Activated CD8-positive, alpha-beta T cell treated with anti-CD3 and anti-CD28 coated beads for 36 hours (primary cell): ENCODE measurements at regions not wholly inside any gene's neighbourhood (a gene's known extent, or its start where the extent isn't known, plus 50 kb on each side); places are given as distances from the start of the nearest gene placed in this dataset.
A peak's percentile ranks its signal among the peaks of the same experiment; 100 is the strongest.
"Not testable (repeated sequence)": the region's sequence is repeated elsewhere in the genome, so short reads cannot be mapped to it uniquely, and the experiment has no call there.

Source experiments
- ATAC-seq: fragments of 200-7000 bp; cut with Tn5 transposase; one replicate; pipeline ENCODE4 v1.10.0; 2021; ENCODE audit warnings: mild to moderate bottlenecking, moderate library complexity
- CTCF ChIA-PET: fragments of 350-600 bp; sonication (Branson Sonifier 250); formaldehyde crosslinking; loops from one replicate; lab custom pipeline; 2021; ENCODE audit warnings: antibody characterized with exemption; lab: Charles Lee
- POLR2A ChIA-PET: fragments of 350-600 bp; sonication (Branson Sonifier 250); formaldehyde crosslinking; loops from one replicate; lab custom pipeline; 2021; ENCODE audit warnings: antibody characterized with exemption; lab: Charles Lee
- DNase-seq: peaks from one replicate; pipeline ENCODE4 v3.0.0-alpha.2; 2020
- H3K27ac Mint-ChIP-seq: one replicate; pipeline ENCODE4 v1.8.0; 2021; ENCODE audit warnings: mild to moderate bottlenecking, mixed read lengths
- H3K27me3 Mint-ChIP-seq: one replicate; pipeline ENCODE4 v1.8.0; 2021; ENCODE audit warnings: mixed read lengths
- H3K36me3 Mint-ChIP-seq: one replicate; pipeline ENCODE4 v1.8.0; 2021; ENCODE audit warnings: low read depth, mixed read lengths
- H3K4me1 Mint-ChIP-seq: one replicate; pipeline ENCODE4 v1.8.0; 2021; ENCODE audit warnings: low read depth, mixed read lengths
- H3K4me3 Mint-ChIP-seq: one replicate; pipeline ENCODE4 v1.8.0; 2021; ENCODE audit warnings: mild to moderate bottlenecking, moderate library complexity, mixed read lengths
- H3K9me3 Mint-ChIP-seq: one replicate; pipeline ENCODE4 v1.8.0; 2021; ENCODE audit warnings: mixed read lengths
- CTCF ChIP-seq: fragments of 200-600 bp; IDR thresholded peaks from one replicate; pipeline ENCODE4 v1.8.0; 2022; ENCODE audit warnings: antibody characterized with exemption, mild to moderate bottlenecking
- intact Hi-C: fragments of 100-400 bp; cut with micrococcal nuclease; formaldehyde crosslinking; loops from one replicate; pipeline ENCODE4 v1.10.0; 2022

DNA sequence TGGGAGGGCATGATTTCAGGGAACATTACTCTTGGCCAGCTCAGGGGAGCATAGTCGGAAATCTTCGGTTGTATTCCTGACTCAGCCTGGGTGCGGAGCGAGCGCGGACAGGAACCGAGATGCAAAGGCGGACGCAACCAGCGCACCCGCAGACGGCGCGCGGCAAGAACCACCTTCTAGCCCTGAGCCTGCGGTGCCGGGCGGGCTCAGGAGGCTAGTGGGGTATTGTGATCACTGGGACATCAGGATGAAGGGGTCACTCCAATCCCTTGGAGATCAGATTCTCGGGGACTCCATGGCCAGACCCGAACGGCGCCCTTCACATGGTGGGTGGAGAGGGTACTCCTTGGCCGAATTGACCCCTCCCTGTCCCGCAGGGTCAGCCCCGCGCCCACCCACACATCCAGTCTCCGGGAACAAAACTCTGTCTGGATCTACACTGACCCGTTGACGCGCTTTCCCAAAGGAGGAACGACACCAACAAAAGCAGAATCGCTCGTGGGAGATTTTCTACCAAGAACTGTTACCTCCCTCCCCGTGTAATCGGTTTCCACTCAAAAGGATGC, 730.5 kb downstream of the ZWINT start:
- POLR2A ChIA-PET, result no interaction called here
- Mint-ChIP-seq H3K36me3 (peaks cover 1% of the 10 kb centered on the region), H3K4me3 (no peak overlapping the region), H3K9me3 (peaks cover 3% of the 10 kb centered on the region), H3K27me3 (peaks cover 29% of the 10 kb centered on the region), H3K27ac (no peak overlapping the region), H3K4me1 (no peaks in the 10 kb centered on the region)
- intact Hi-C loops, result no loop called here
- ATAC-seq, result no peak
- no peak for TF ChIP-seq CTCF
- CTCF ChIA-PET, result no interaction called here
- DNase-seq, result no peak

GRCh38 chr10:55629793-55630490, 731.1 kb downstream of the ZWINT start:
- ChIA-PET POLR2A (no interaction called here), CTCF (no interaction called here)
- no peak for TF ChIP-seq CTCF
- no peak overlapping the region for H3K4me3 Mint-ChIP-seq
- ATAC-seq, result no peak
- peak; percentile 8 for DNase-seq
- peaks cover 29% of the 10 kb centered on the region for H3K27me3 Mint-ChIP-seq
- no peak overlapping the region for H3K27ac Mint-ChIP-seq
- peaks cover 1% of the 10 kb centered on the region for H3K36me3 Mint-ChIP-seq
- no peaks in the 10 kb centered on the region for H3K4me1 Mint-ChIP-seq
- H3K9me3 Mint-ChIP-seq, result peaks cover 3% of the 10 kb centered on the region
- intact Hi-C loops, result no loop called here

- Mint-ChIP-seq H3K4me1 (no peaks in the 10 kb centered on the region), H3K9me3 (peaks cover 2% of the 10 kb centered on the region), H3K27ac (no peak overlapping the region), H3K36me3 (peaks cover 1% of the 10 kb centered on the region), H3K27me3 (peaks cover 28% of the 10 kb centered on the region), H3K4me3 (no peak overlapping the region)
- DNase-seq (no peak), ATAC-seq (no peak)
- intact Hi-C loops, result no loop called here
- ChIA-PET POLR2A (no interaction called here), CTCF (interaction anchor here (1.1 kb wide), 1 partner anchor 9 kb away, joined by 3 read pairs; no protein-coding TSS in a partner anchor)
- TF ChIP-seq CTCF, result no peak
These were observed 732.8 kb downstream of the ZWINT start for GRCh38 chr10:55628260-55628701.

DNA sequence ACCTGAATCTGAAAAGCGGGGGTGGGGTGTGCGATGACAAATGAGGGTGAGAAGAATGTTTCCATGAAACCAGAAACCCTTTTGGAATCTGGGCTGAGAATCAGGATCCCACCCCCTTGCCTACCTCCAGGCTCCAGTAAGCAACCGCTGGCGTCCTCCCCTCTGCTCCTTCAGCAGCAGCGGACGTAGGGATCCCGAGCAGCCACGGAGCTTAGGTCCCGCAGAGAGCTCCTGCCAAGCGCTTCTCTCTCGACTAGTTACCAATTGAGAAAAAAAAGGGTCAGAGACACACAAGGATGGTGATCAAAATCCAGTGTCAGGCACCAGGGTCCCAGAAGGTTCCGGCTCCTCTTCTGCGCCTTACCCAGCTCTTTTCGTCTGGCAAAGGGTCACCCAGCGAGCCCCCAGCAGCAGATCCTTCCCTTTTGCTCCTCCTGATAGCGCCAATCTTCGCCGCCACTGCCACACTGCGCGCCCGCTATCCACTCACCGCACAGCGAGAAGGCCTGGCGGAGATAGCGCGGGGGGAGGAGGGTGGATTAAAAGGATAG, 733.5 kb downstream of the ZWINT start:
- DNase-seq, result no peak
- H3K36me3 Mint-ChIP-seq, result peaks cover 1% of the 10 kb centered on the region
- ATAC-seq, result no peak
- H3K27me3 Mint-ChIP-seq, result peaks cover 24% of the 10 kb centered on the region
- H3K27ac Mint-ChIP-seq, result no peak overlapping the region
- no peak for TF ChIP-seq CTCF
- H3K9me3 Mint-ChIP-seq, result no peaks in the 10 kb centered on the region
- H3K4me3 Mint-ChIP-seq, result no peak overlapping the region
- no peaks in the 10 kb centered on the region for H3K4me1 Mint-ChIP-seq
- CTCF ChIA-PET, result interaction anchor here (1.1 kb wide), 1 partner anchor 8 kb away, joined by 3 read pairs; no protein-coding TSS in a partner anchor
- intact Hi-C loops, result no loop called here
- POLR2A ChIA-PET, result no interaction called here

DNA sequence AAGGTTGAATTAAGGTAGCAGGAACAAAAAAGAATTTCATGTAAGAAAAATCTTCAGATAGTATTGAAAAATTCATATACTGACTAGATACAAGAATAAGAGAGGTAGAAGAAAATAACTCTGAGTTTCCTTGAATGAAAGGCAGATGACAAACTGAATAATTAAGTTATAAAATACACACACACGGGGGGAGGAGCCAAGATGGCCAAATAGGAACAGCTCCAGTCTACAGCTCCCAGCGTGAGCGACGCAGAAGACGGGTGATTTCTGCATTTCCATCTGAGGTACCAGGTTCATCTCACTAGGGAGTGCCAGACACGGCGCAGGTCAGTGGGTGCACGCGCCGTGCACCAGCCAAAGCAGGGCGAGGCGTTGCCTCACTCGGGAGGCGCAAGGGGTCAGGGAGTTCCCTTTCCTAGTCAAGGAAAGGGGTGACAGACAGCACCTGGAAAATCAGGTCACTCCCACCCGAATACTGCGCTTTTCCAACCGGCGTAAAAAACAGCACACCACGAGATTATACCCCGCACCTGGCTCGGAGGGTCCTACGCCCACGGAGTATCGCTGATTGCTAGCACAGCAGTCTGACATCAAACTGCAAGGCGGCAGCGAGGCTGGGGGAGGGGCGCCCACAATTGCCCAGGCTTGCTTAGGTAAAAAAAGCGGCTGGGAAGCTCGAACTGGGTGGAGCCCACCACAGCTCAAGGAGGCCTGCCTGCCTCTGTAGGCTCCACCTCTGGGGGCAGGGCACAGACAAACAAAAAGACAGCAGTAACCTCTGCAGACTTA, 759.2 kb downstream of the ZWINT start:
- H3K36me3 Mint-ChIP-seq, H3K4me1 Mint-ChIP-seq, H3K4me3 Mint-ChIP-seq, intact Hi-C loops, H3K9me3 Mint-ChIP-seq, POLR2A ChIA-PET, ATAC-seq, CTCF ChIA-PET, H3K27ac Mint-ChIP-seq, DNase-seq, H3K27me3 Mint-ChIP-seq: not testable (repeated sequence)
